Upper lobe of left lung (tissue), 4 donors: ENCODE measurements at regions not wholly inside any gene's neighbourhood (a gene's known extent, or its start where the extent isn't known, plus 50 kb on each side); places are given as distances from the start of the nearest gene placed in this dataset.

Experiments
- CTCF ChIP-seq, 6 experiments: fragments of 450-650 bp in 4 of 6; fragments of 200-600 bp in 2 of 6; sonication (generic) in 2 of 6; IDR thresholded peaks; one replicate each; pipeline ENCODE4 v1.5.1; 2016 to 2019; ENCODE audit warnings: antibody characterized with exemption in 6 of 6
- POLR2A ChIP-seq, 4 donors: fragments of 450-650 bp; IDR thresholded peaks; one replicate each; pipeline ENCODE4 v1.5.1; 2016 to 2017; ENCODE audit warnings: antibody characterized with exemption in 4 of 4, mild to moderate bottlenecking in 2 of 4
- POLR2AphosphoS5 ChIP-seq, 2 donors: sonication (generic); formaldehyde crosslinking; IDR thresholded peaks; one replicate each; pipeline ENCODE4 v1.5.1; 2017; ENCODE audit warnings: antibody characterized with exemption in 2 of 2

GRCh38 chr2:12844511-12844910, 127.8 kb downstream of the TRIB2 start:
- no peak for TF ChIP-seq CTCF (IDR thresholded peaks at IDR 0.05)
- TF ChIP-seq POLR2AphosphoS5 (IDR thresholded peaks at IDR 0.05) = no peak
- no peak for TF ChIP-seq POLR2A (IDR thresholded peaks at IDR 0.05)
